Tibial nerve (tissue), 3 donors: ENCODE measurements at regions not wholly inside any gene's neighbourhood (a gene's known extent, or its start where the extent isn't known, plus 50 kb on each side); places are given as distances from the start of the nearest gene placed in this dataset.

Experiments used
- CTCF ChIP-seq, 5 experiments: fragments of 200-600 bp in 3 of 5; fragments of 450-650 bp in 2 of 5; sonication (generic) in 3 of 5; IDR thresholded peaks; one replicate each; pipeline ENCODE4 v1.5.1; 2016 to 2019; ENCODE audit warnings: antibody characterized with exemption in 5 of 5, mild to moderate bottlenecking in 3 of 5, moderate library complexity in 2 of 5
- POLR2A ChIP-seq, 2 donors: fragments of 450-650 bp; IDR thresholded peaks; one replicate each; pipeline ENCODE4 v1.6.1; 2017; ENCODE audit warnings: antibody characterized with exemption in 2 of 2, mild to moderate bottlenecking in 2 of 2, moderate library complexity in 2 of 2

DNA sequence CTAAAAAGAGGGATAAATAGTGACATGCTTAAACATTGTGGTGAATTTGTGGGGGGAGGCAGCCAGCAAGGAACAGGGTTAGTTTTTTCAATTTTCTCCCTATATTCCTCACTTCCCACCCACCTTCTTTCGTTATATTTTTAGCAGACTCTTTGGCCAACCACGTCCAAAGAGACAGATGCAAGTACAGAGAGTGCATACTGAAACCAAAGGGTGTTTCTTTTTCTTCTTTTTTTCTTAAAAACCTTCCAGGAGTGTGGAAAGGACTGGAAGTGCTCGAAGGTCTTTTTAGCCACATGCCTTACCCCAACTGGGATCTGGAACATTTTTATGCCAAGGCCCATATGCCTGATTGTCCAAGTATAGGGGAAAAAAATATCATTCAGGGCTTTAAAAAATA lies 59.0 kb downstream of the TNP1 start:
- no peak for TF ChIP-seq CTCF (IDR thresholded peaks at IDR 0.05)
- TF ChIP-seq POLR2A (IDR thresholded peaks at IDR 0.05), result no peak
